ENCODE measurements at regions not wholly inside any gene's neighbourhood (a gene's known extent, or its start where the extent isn't known, plus 50 kb on each side); places are given as distances from the start of the nearest gene placed in this dataset.

DNA sequence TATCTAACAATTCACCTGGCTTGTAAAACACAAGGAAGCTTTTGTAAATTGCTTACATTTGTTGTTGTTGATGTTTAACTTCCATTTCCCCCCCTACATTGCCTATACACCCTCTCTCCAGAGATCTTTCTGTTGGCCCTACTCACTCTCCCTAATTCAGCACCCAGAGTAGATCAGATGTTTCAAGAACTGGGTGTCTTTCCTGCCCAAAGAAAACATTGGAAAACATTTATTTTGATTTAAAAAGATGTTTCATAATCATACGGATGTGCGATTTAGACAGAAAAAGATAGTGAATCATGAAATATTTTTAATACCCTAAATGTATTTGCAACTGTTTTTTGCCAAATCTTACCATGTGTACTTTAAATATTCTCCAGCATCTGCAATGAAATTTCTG lies 446.4 kb upstream of the RGS6 start:
- H3K36me3 ChIP-seq (ENCODE audit: low read depth, low read length), result 0 out of 2 replicates have a peak, but pooled peaks cover 8% of the 10 kb centered on the region
- ChIA-PET CTCF (no interaction called here), POLR2A (ENCODE audit: unreplicated experiment) (no interaction called here)
- no peak overlapping the region for H3K4me3 ChIP-seq (ENCODE audit: low read length)
- H2AFZ ChIP-seq (ENCODE audit: low read length), result no peak overlapping the region
- ATAC-seq (no peak), DNase-seq (no peak)
- H3K9me2 ChIP-seq (replicated peaks; ENCODE audit: low read length), result no peaks in the 10 kb centered on the region
- intact Hi-C loops (cut with micrococcal nuclease), result no loop called here
- no peaks in the 10 kb centered on the region for H3F3A ChIP-seq (ENCODE audit: low read length, unreplicated experiment)
- no peaks in the 10 kb centered on the region for H3K27me3 ChIP-seq (ENCODE audit: low read length)
- no peak for TF ChIP-seq EZH2 (IDR thresholded peaks at IDR 0.05; ENCODE audit: low read length, unreplicated experiment)
- no peak overlapping the region for H3K9ac ChIP-seq (ENCODE audit: low read length)
- H3K4me1 ChIP-seq (ENCODE audit: insufficient read depth, low read length), result peaks cover 8% of the 10 kb centered on the region; the same call in 1 of the 2 replicates
- BruUV-seq (replicated peaks), result no TSS peak
- no peak overlapping the region for H3K27ac ChIP-seq (ENCODE audit: low read length)
- H3K4me2 ChIP-seq (ENCODE audit: low read length), result no peak overlapping the region
- H4K20me1 ChIP-seq (ENCODE audit: low read length), result 0 out of 2 replicates have a peak, but pooled peaks cover 6% of the 10 kb centered on the region
- H3K9me3 ChIP-seq (ENCODE audit: low read length), result no peaks in the 10 kb centered on the region
- peaks cover 24% of the 10 kb centered on the region for H3K79me2 ChIP-seq (ENCODE audit: low read length)

DNA sequence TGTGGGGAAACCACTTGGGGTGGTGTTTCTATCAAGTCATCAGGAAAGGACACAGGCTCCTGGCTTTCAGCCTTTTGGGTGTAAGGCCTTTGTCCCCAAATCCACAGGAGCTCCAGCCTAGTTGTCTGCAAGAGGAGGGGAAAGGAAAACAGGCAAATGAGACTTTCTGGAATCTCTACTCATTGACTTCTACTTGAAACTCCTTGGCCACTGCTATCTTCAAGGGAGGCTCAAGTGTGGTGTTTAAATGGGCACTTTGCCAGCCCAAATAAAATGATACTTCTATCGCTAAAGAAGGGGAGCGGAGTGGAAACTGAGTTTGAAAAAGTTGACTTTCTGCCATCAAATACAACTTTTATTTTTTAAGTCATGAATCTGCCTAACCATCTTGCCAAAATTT lies 445.9 kb upstream of the RGS6 start:
- no TSS peak for BruUV-seq (replicated peaks)
- DNase-seq (no peak), ATAC-seq (no peak)
- TF ChIP-seq EZH2 (IDR thresholded peaks at IDR 0.05; ENCODE audit: low read length, unreplicated experiment) (no peak), EZH2phosphoT487 (IDR thresholded peaks at IDR 0.05; ENCODE audit: borderline replicate concordance, low read length) (no peak)
- TF ChIP-seq, protein P1, sequence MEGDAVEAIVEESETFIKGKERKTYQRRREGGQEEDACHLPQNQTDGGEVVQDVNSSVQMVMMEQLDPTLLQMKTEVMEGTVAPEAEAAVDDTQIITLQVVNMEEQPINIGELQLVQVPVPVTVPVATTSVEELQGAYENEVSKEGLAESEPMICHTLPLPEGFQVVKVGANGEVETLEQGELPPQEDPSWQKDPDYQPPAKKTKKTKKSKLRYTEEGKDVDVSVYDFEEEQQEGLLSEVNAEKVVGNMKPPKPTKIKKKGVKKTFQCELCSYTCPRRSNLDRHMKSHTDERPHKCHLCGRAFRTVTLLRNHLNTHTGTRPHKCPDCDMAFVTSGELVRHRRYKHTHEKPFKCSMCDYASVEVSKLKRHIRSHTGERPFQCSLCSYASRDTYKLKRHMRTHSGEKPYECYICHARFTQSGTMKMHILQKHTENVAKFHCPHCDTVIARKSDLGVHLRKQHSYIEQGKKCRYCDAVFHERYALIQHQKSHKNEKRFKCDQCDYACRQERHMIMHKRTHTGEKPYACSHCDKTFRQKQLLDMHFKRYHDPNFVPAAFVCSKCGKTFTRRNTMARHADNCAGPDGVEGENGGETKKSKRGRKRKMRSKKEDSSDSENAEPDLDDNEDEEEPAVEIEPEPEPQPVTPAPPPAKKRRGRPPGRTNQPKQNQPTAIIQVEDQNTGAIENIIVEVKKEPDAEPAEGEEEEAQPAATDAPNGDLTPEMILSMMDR (conservative IDR thresholded peaks at IDR 0.05; ENCODE audit: low read depth, low read length), result no peak
- Histone ChIP-seq H3K9me2 (replicated peaks; ENCODE audit: low read length) (no peaks in the 10 kb centered on the region), H3K36me3 (ENCODE audit: low read depth, low read length) (0 out of 2 replicates have a peak, but pooled peaks cover 8% of the 10 kb centered on the region), H2AFZ (ENCODE audit: low read length) (no peak overlapping the region), H3K4me3 (ENCODE audit: low read length) (no peak overlapping the region), H3K27me3 (ENCODE audit: low read length) (no peaks in the 10 kb centered on the region), H3K4me1 (ENCODE audit: insufficient read depth, low read length) (peaks cover 8% of the 10 kb centered on the region; the same call in 1 of the 2 replicates), H3F3A (ENCODE audit: low read length, unreplicated experiment) (no peaks in the 10 kb centered on the region), H3K27ac (ENCODE audit: low read length) (no peak overlapping the region), H3K4me2 (ENCODE audit: low read length) (no peak overlapping the region), H3K9ac (ENCODE audit: low read length) (no peak overlapping the region), H3K9me3 (ENCODE audit: low read length) (no peaks in the 10 kb centered on the region), H4K20me1 (ENCODE audit: low read length) (0 out of 2 replicates have a peak, but pooled peaks cover 6% of the 10 kb centered on the region), H3K79me2 (ENCODE audit: low read length) (peaks cover 28% of the 10 kb centered on the region)
- ChIA-PET CTCF (no interaction called here), POLR2A (ENCODE audit: unreplicated experiment) (no interaction called here)
- intact Hi-C loops (cut with micrococcal nuclease), result no loop called here

GRCh38 chr14:71487449-71487848 lies 444.8 kb upstream of the RGS6 start:
- Histone ChIP-seq H2AFZ (ENCODE audit: low read length) (no peak overlapping the region), H3K4me3 (ENCODE audit: low read length) (no peak overlapping the region), H3K79me2 (ENCODE audit: low read length) (peaks cover 37% of the 10 kb centered on the region), H3K9me3 (ENCODE audit: low read length) (no peaks in the 10 kb centered on the region), H3K27me3 (ENCODE audit: low read length) (no peaks in the 10 kb centered on the region), H3K4me2 (ENCODE audit: low read length) (no peak overlapping the region), H3F3A (ENCODE audit: low read length, unreplicated experiment) (no peaks in the 10 kb centered on the region), H3K4me1 (ENCODE audit: insufficient read depth, low read length) (peaks cover 8% of the 10 kb centered on the region; the same call in 1 of the 2 replicates), H3K9me2 (replicated peaks; ENCODE audit: low read length) (no peaks in the 10 kb centered on the region), H4K20me1 (ENCODE audit: low read length) (0 out of 2 replicates have a peak, but pooled peaks cover 6% of the 10 kb centered on the region), H3K27ac (ENCODE audit: low read length) (no peak overlapping the region), H3K36me3 (ENCODE audit: low read depth, low read length) (0 out of 2 replicates have a peak, but pooled peaks cover 8% of the 10 kb centered on the region), H3K9ac (ENCODE audit: low read length) (no peak overlapping the region)
- ChIA-PET CTCF (no interaction called here), POLR2A (ENCODE audit: unreplicated experiment) (no interaction called here)
- intact Hi-C loops (cut with micrococcal nuclease), result no loop called here
- ATAC-seq (peak; percentile 45), DNase-seq (no peak)
- BruUV-seq (replicated peaks), result no TSS peak
- no peak for TF ChIP-seq EZH2 (IDR thresholded peaks at IDR 0.05; ENCODE audit: low read length, unreplicated experiment)
- no peak for TF ChIP-seq EZH2phosphoT487 (IDR thresholded peaks at IDR 0.05; ENCODE audit: borderline replicate concordance, low read length)

GRCh38 chr14:71487941-71488340 lies 444.3 kb upstream of the RGS6 start:
- TF ChIP-seq EZH2 (IDR thresholded peaks at IDR 0.05; ENCODE audit: low read length, unreplicated experiment), result no peak
- TF ChIP-seq, protein P1 (conservative IDR thresholded peaks at IDR 0.05; ENCODE audit: low read depth, low read length), result no peak
- TF ChIP-seq EZH2phosphoT487 (IDR thresholded peaks at IDR 0.05; ENCODE audit: borderline replicate concordance, low read length), result no peak
- ChIA-PET POLR2A (ENCODE audit: unreplicated experiment) (no interaction called here), CTCF (no interaction called here)
- BruUV-seq (replicated peaks), result no TSS peak
- Histone ChIP-seq H3K9me2 (replicated peaks; ENCODE audit: low read length) (no peaks in the 10 kb centered on the region), H3K4me2 (ENCODE audit: low read length) (no peak overlapping the region), H3K4me3 (ENCODE audit: low read length) (no peak overlapping the region), H3K9ac (ENCODE audit: low read length) (no peak overlapping the region), H4K20me1 (ENCODE audit: low read length) (0 out of 2 replicates have a peak, but pooled peaks cover 6% of the 10 kb centered on the region), H3F3A (ENCODE audit: low read length, unreplicated experiment) (no peaks in the 10 kb centered on the region), H2AFZ (ENCODE audit: low read length) (no peak overlapping the region), H3K9me3 (ENCODE audit: low read length) (no peaks in the 10 kb centered on the region), H3K36me3 (ENCODE audit: low read depth, low read length) (0 out of 2 replicates have a peak, but pooled peaks cover 8% of the 10 kb centered on the region), H3K4me1 (ENCODE audit: insufficient read depth, low read length) (peaks cover 8% of the 10 kb centered on the region; the same call in 1 of the 2 replicates), H3K79me2 (ENCODE audit: low read length) (peaks cover 39% of the 10 kb centered on the region), H3K27me3 (ENCODE audit: low read length) (no peaks in the 10 kb centered on the region), H3K27ac (ENCODE audit: low read length) (no peak overlapping the region)
- intact Hi-C loops (cut with micrococcal nuclease), result no loop called here
- ATAC-seq (peak; percentile 58), DNase-seq (peak; percentile 14)
